H9 (cell line): ENCODE measurements at regions not wholly inside any gene's neighbourhood (a gene's known extent, or its start where the extent isn't known, plus 50 kb on each side); places are given as distances from the start of the nearest gene placed in this dataset.

Source experiments
- DNase-seq: peaks from one replicate; pipeline ENCODE4 v3.0.0-alpha.2; 2017
- H2AFZ ChIP-seq: one replicate; pipeline ENCODE4 v1.6.1; 2013; ENCODE audit warnings: mild to moderate bottlenecking, low read length, control low read depth, moderate library complexity
- H2AK5ac ChIP-seq: 2 replicates; pipeline ENCODE4 v1.6.1; 2013; ENCODE audit warnings: low read length, control low read depth, mixed read lengths; ENCODE audit not compliant: insufficient read length
- H2BK120ac ChIP-seq: one replicate; pipeline ENCODE4 v1.6.1; 2013; ENCODE audit warnings: low read depth, mild to moderate bottlenecking, low read length, control low read depth, inconsistent platforms; ENCODE audit not compliant: poor library complexity, severe bottlenecking
- H2BK12ac ChIP-seq: 2 replicates; pipeline ENCODE4 v1.6.1; 2013; ENCODE audit warnings: low read length, control low read depth, mixed read lengths, low read depth; ENCODE audit not compliant: insufficient read length
- H2BK15ac ChIP-seq: 2 replicates; pipeline ENCODE4 v1.6.1; 2013; ENCODE audit warnings: low read depth, low read length, control low read depth
- H2BK20ac ChIP-seq: one replicate; pipeline ENCODE4 v1.6.1; 2013; ENCODE audit warnings: low read depth, mild to moderate bottlenecking, low read length, control low read depth, inconsistent platforms; ENCODE audit not compliant: poor library complexity, severe bottlenecking
- H2BK5ac ChIP-seq: 2 replicates; pipeline ENCODE4 v1.6.1; 2013; ENCODE audit warnings: low read length, control low read depth, mixed read lengths; ENCODE audit not compliant: insufficient read length
- H3K14ac ChIP-seq: 2 replicates; pipeline ENCODE4 v1.6.1; 2013; ENCODE audit warnings: low read length, control low read depth; ENCODE audit not compliant: insufficient read depth
- H3K18ac ChIP-seq: 2 replicates; pipeline ENCODE4 v1.6.1; 2013; ENCODE audit warnings: low read depth, mild to moderate bottlenecking, mixed read lengths, low read length, control low read depth; ENCODE audit not compliant: insufficient read length
- H3K23ac ChIP-seq: 2 replicates; pipeline ENCODE4 v1.6.1; 2013; ENCODE audit warnings: low read length, control low read depth, mixed read lengths, low read depth; ENCODE audit not compliant: insufficient read length
- H3K23me2 ChIP-seq: 2 replicates; pipeline ENCODE4 v1.6.1; 2013; ENCODE audit warnings: low read depth, mild to moderate bottlenecking, mixed read lengths, low read length, control low read depth; ENCODE audit not compliant: insufficient read length, poor library complexity, severe bottlenecking
- H3K27ac ChIP-seq: 2 replicates; pipeline ENCODE4 v1.5.1; 2013; ENCODE audit warnings: low read length, control low read depth, mixed read lengths, low read depth; ENCODE audit not compliant: insufficient read length
- H3K27me3 ChIP-seq: 2 replicates; pipeline ENCODE4 v1.6.1; 2013; ENCODE audit warnings: low read length, control low read depth, inconsistent platforms; ENCODE audit not compliant: insufficient read depth
- H3K4ac ChIP-seq: 2 replicates; pipeline ENCODE4 v1.6.1; 2013; ENCODE audit warnings: low read depth, mild to moderate bottlenecking, control low read depth, inconsistent platforms, low read length, moderate library complexity
- H3K4me1 ChIP-seq: 2 replicates; pipeline ENCODE4 v1.6.1; 2013; ENCODE audit warnings: low read length, control low read depth, inconsistent platforms; ENCODE audit not compliant: insufficient read depth
- H3K4me2 ChIP-seq: 2 replicates; pipeline ENCODE4 v1.6.1; 2013; ENCODE audit warnings: low read length, control low read depth, mixed read lengths; ENCODE audit not compliant: insufficient read length, insufficient read depth
- H3K56ac ChIP-seq: 2 replicates; pipeline ENCODE4 v1.6.1; 2013; ENCODE audit warnings: low read depth, mild to moderate bottlenecking, mixed read lengths, low read length, control low read depth; ENCODE audit not compliant: insufficient read length
- H3K79me1 ChIP-seq: 2 replicates; pipeline ENCODE4 v1.6.1; 2013; ENCODE audit warnings: low read depth, mild to moderate bottlenecking, moderate library complexity, low read length, control low read depth, inconsistent platforms; ENCODE audit not compliant: insufficient read depth, poor library complexity, severe bottlenecking
- H3K79me2 ChIP-seq: 2 replicates; pipeline ENCODE4 v1.6.1; 2013; ENCODE audit warnings: low read length, control low read depth, inconsistent platforms; ENCODE audit not compliant: insufficient read depth
- H3K9ac ChIP-seq: 2 replicates; pipeline ENCODE4 v1.6.1; 2013; ENCODE audit warnings: low read length, control low read depth, mixed read lengths; ENCODE audit not compliant: insufficient read length; ENCODE audit errors: extremely low read depth
- H3K9me3 ChIP-seq: one replicate; pipeline ENCODE4 v1.6.1; 2013; ENCODE audit warnings: low read depth, low read length, inconsistent platforms; ENCODE audit not compliant: control insufficient read depth
- H3T11ph ChIP-seq: one replicate; pipeline ENCODE4 v1.6.1; 2013; ENCODE audit warnings: mild to moderate bottlenecking, low read length, control low read depth, inconsistent platforms
- H4K20me1 ChIP-seq: one replicate; pipeline ENCODE4 v1.6.1; 2013; ENCODE audit not compliant: control insufficient read depth, insufficient read length, insufficient read depth
- H4K5ac ChIP-seq: 2 replicates; pipeline ENCODE4 v1.6.1; 2013; ENCODE audit warnings: low read depth, mild to moderate bottlenecking, mixed read lengths, low read length, control low read depth; ENCODE audit not compliant: insufficient read length
- H4K8ac ChIP-seq: replicated peaks from 2 replicates; pipeline ENCODE4 v1.6.1; 2013; ENCODE audit warnings: low read length, control low read depth, mixed read lengths, low read depth; ENCODE audit not compliant: insufficient read length
- H4K91ac ChIP-seq: 2 replicates; pipeline ENCODE4 v1.6.1; 2013; ENCODE audit warnings: low read depth, mild to moderate bottlenecking, moderate library complexity, mixed read lengths, low read length, control low read depth; ENCODE audit not compliant: insufficient read length
- H3K27ac Mint-ChIP-seq, 3 experiments: 2 replicates in 2 of 3; 3 replicates in 1 of 3; pipeline ENCODE4 v1.8.0; 2020 to 2021; ENCODE audit warnings: mixed read lengths in 3 of 3, mild to moderate bottlenecking in 1 of 3, moderate library complexity in 1 of 3
- H3K27me3 Mint-ChIP-seq: 2 replicates; pipeline ENCODE4 v1.8.0; 2021; ENCODE audit warnings: low read depth, mild to moderate bottlenecking, moderate library complexity, mixed read lengths
- H3K36me3 Mint-ChIP-seq, 3 experiments: 2 replicates in 2 of 3; 3 replicates in 1 of 3; pipeline ENCODE4 v1.8.0; 2020 to 2021; ENCODE audit warnings: low read depth in 3 of 3, mixed read lengths in 3 of 3; ENCODE audit not compliant: insufficient read depth in 1 of 3
- H3K4me1 Mint-ChIP-seq, 2 experiments: 2 replicates each; pipeline ENCODE4 v1.8.0; 2020; ENCODE audit warnings: mixed read lengths in 2 of 2
- H3K4me3 Mint-ChIP-seq, 2 experiments: 2 replicates in 1 of 2; 3 replicates in 1 of 2; pipeline ENCODE4 v1.8.0; 2020 to 2021; ENCODE audit warnings: mild to moderate bottlenecking in 2 of 2, mixed read lengths in 2 of 2, moderate library complexity in 1 of 2
- H3K9me3 Mint-ChIP-seq, 2 experiments: 2 replicates in 1 of 2; 3 replicates in 1 of 2; pipeline ENCODE4 v1.8.0; 2020; ENCODE audit warnings: mild to moderate bottlenecking in 2 of 2, mixed read lengths in 2 of 2, moderate library complexity in 1 of 2
- CTCF ChIP-seq: fragments of 200-600 bp; sonication (generic); conservative IDR thresholded peaks from 3 replicates; pipeline ENCODE4 v1.8.0; 2021; ENCODE audit warnings: antibody characterized with exemption, mild to moderate bottlenecking
- WGBS: extraction: QIAGEN DNeasy Blood & Tissue Kit; methylation state at CpG from one replicate; pipeline ENCODE4 v1.1.7; 2013; ENCODE audit warnings: missing lambda C conversion rate, low lambda C conversion rate, mixed read lengths; ENCODE audit not compliant: insufficient read length; ENCODE audit errors: extremely low coverage; 5-methylcytosine and 5-hydroxymethylcytosine counted together

- H3K27me3 Mint-ChIP-seq: peaks cover 17% of the 10 kb centered on the region
- Histone ChIP-seq H3K9me3 (no peaks in the 10 kb centered on the region), H3K9ac (no peak overlapping the region), H2BK5ac (no peak overlapping the region), H4K20me1 (no peaks in the 10 kb centered on the region), H3K14ac (no peak overlapping the region; the same call in 1 of the 2 replicates), H3K79me1 (no peaks in the 10 kb centered on the region), H3K79me2 (no peaks in the 10 kb centered on the region), H3K4me1 (no peaks in the 10 kb centered on the region), H2BK20ac (no peak overlapping the region), H3T11ph (no peak overlapping the region), H3K23me2 (no peaks in the 10 kb centered on the region), H2BK15ac (no peak overlapping the region), H2AK5ac (no peak overlapping the region), H3K18ac (no peak overlapping the region), H4K91ac (no peak overlapping the region), H4K8ac (no peak overlapping the region), H2BK12ac (no peak overlapping the region), H2BK120ac (no peak overlapping the region), H3K27ac (no peak overlapping the region), H3K4me2 (no peak overlapping the region), H2AFZ (no peak overlapping the region), H3K23ac (no peak overlapping the region), H3K56ac (no peak overlapping the region), H4K5ac (no peak overlapping the region), H3K4ac (no peak overlapping the region), H3K27me3 (no peaks in the 10 kb centered on the region)
- no peak for DNase-seq
- no peak for TF ChIP-seq CTCF
- H3K4me1 Mint-ChIP-seq: peaks cover 0 to 8% of the 10 kb centered on the region in 2 experiments; a peak in 2 of 4 replicates
- no CpG with 5 or more reads among the region's 11 CpGs for WGBS
- H3K36me3 Mint-ChIP-seq: peaks cover 0 to 7% (median 2%) of the 10 kb centered on the region in 3 experiments; a peak in 4 of 7 replicates
- H3K9me3 Mint-ChIP-seq: peaks cover 3 to 4% of the 10 kb centered on the region in 2 experiments; a peak in 4 of 5 replicates
- no peak overlapping the region for H3K27ac Mint-ChIP-seq
- no peak overlapping the region for H3K4me3 Mint-ChIP-seq
Measured at GRCh38 chr4:3630136-3630597, 97.9 kb upstream of the LRPAP1 start.
